Hepatocyte (in vitro differentiated cells): ENCODE measurements at regions not wholly inside any gene's neighbourhood (a gene's known extent, or its start where the extent isn't known, plus 50 kb on each side); places are given as distances from the start of the nearest gene placed in this dataset.

ENCODE experiments used
- CTCF ChIP-seq: fragments of 200-600 bp; sonication (generic); IDR thresholded peaks from 2 replicates; pipeline ENCODE4 v1.5.1; 2016; ENCODE audit warnings: antibody characterized with exemption, mild to moderate bottlenecking; ENCODE audit not compliant: poor library complexity
- EZH2 ChIP-seq: fragments of 200-600 bp; sonication (generic); IDR thresholded peaks from 2 replicates; pipeline ENCODE4 v1.6.1; 2016; ENCODE audit warnings: antibody characterized with exemption, mild to moderate bottlenecking, borderline replicate concordance
- EZH2phosphoT487 ChIP-seq: fragments of 200-600 bp; sonication (generic); IDR thresholded peaks from one replicate; pipeline ENCODE4 v1.6.1; 2018; ENCODE audit warnings: antibody characterized with exemption, mild to moderate bottlenecking, low read depth, moderate library complexity; ENCODE audit not compliant: unreplicated experiment, severe bottlenecking

GRCh38 chr6:50449128-50449527 is 264.2 kb upstream of the TFAP2D start:
- TF ChIP-seq CTCF (no peak), EZH2phosphoT487 (no peak), EZH2 (no peak)
